ENCODE measurements at regions not wholly inside any gene's neighbourhood (a gene's known extent, or its start where the extent isn't known, plus 50 kb on each side); places are given as distances from the start of the nearest gene placed in this dataset.

- ATAC-seq (replicated peaks in 1 of 2) (no peak), DNase-seq (no peak)
- H3K9me3 Mint-ChIP-seq = peaks cover 1 to 3% of the 10 kb centered on the region in 2 donors
- no peaks in the 10 kb centered on the region for H3K4me1 Mint-ChIP-seq (ENCODE audit: low read depth)
- H3K36me3 Mint-ChIP-seq (ENCODE audit: insufficient read depth in 2 of 2) = no peaks in the 10 kb centered on the region
- H3K27ac Mint-ChIP-seq = no peak overlapping the region
- H3K27me3 Mint-ChIP-seq (ENCODE audit: low read depth) = no peaks in the 10 kb centered on the region
- H3K4me3 Mint-ChIP-seq = no peak overlapping the region
These were observed 524.0 kb upstream of the KCND2 start for GRCh38 chr7:119748991-119749390.

GRCh38 chr7:119756687-119757086 is 516.3 kb upstream of the KCND2 start:
- Mint-ChIP-seq H3K4me1 (ENCODE audit: low read depth) (no peaks in the 10 kb centered on the region), H3K36me3 (ENCODE audit: insufficient read depth in 2 of 2) (no peaks in the 10 kb centered on the region), H3K4me3 (no peak overlapping the region), H3K27ac (no peak overlapping the region), H3K27me3 (ENCODE audit: low read depth) (no peaks in the 10 kb centered on the region), H3K9me3 (peaks cover 2 to 7% of the 10 kb centered on the region in 2 donors)
- ATAC-seq (replicated peaks in 1 of 2) = no peak
- no peak for DNase-seq

GRCh38 chr7:119758254-119758653 is 514.7 kb upstream of the KCND2 start:
- DNase-seq (no peak), ATAC-seq (replicated peaks in 1 of 2) (no peak)
- Mint-ChIP-seq H3K4me1 (ENCODE audit: low read depth) (no peaks in the 10 kb centered on the region), H3K27ac (no peak overlapping the region), H3K27me3 (ENCODE audit: low read depth) (no peaks in the 10 kb centered on the region), H3K4me3 (no peak overlapping the region), H3K9me3 (peaks cover 2 to 6% of the 10 kb centered on the region in 2 donors), H3K36me3 (ENCODE audit: insufficient read depth in 2 of 2) (no peaks in the 10 kb centered on the region)

- Mint-ChIP-seq H3K36me3 (ENCODE audit: insufficient read depth in 2 of 2) (no peaks in the 10 kb centered on the region), H3K9me3 (peaks cover 4% of the 10 kb centered on the region in 2 donors), H3K4me3 (no peak overlapping the region), H3K4me1 (ENCODE audit: low read depth) (no peaks in the 10 kb centered on the region), H3K27me3 (ENCODE audit: low read depth) (no peaks in the 10 kb centered on the region), H3K27ac (no peak overlapping the region)
- DNase-seq (no peak), ATAC-seq (replicated peaks in 1 of 2) (no peak)
These were observed 511.2 kb upstream of the KCND2 start for GRCh38 chr7:119761776-119762175.

- no peak overlapping the region for H3K4me3 Mint-ChIP-seq
- H3K27ac Mint-ChIP-seq = no peak overlapping the region
- H3K9me3 Mint-ChIP-seq = peaks cover 3 to 5% of the 10 kb centered on the region in 2 donors
- H3K4me1 Mint-ChIP-seq (ENCODE audit: low read depth) = no peaks in the 10 kb centered on the region
- ATAC-seq (replicated peaks in 1 of 2) (no peak), DNase-seq (no peak)
- no peaks in the 10 kb centered on the region for H3K36me3 Mint-ChIP-seq (ENCODE audit: insufficient read depth in 2 of 2)
- H3K27me3 Mint-ChIP-seq (ENCODE audit: low read depth) = no peaks in the 10 kb centered on the region
These were observed 490.7 kb upstream of the KCND2 start for GRCh38 chr7:119782286-119782685.

- DNase-seq = no peak
- no peaks in the 10 kb centered on the region for H3K27me3 Mint-ChIP-seq (ENCODE audit: low read depth)
- no peaks in the 10 kb centered on the region for H3K4me1 Mint-ChIP-seq (ENCODE audit: low read depth)
- no peaks in the 10 kb centered on the region for H3K36me3 Mint-ChIP-seq (ENCODE audit: insufficient read depth in 2 of 2)
- H3K4me3 Mint-ChIP-seq = no peak overlapping the region
- peaks cover 3 to 5% of the 10 kb centered on the region in 2 donors for H3K9me3 Mint-ChIP-seq
- no peak overlapping the region for H3K27ac Mint-ChIP-seq
- ATAC-seq (replicated peaks in 1 of 2) = no peak
These were observed 489.2 kb upstream of the KCND2 start for GRCh38 chr7:119783799-119784198.

GRCh38 chr7:119802147-119802546 is 470.8 kb upstream of the KCND2 start:
- no peaks in the 10 kb centered on the region for H3K36me3 Mint-ChIP-seq (ENCODE audit: insufficient read depth in 2 of 2)
- H3K27ac Mint-ChIP-seq = no peak overlapping the region
- no peak for ATAC-seq (replicated peaks in 1 of 2)
- no peak for DNase-seq
- no peaks in the 10 kb centered on the region for H3K4me1 Mint-ChIP-seq (ENCODE audit: low read depth)
- H3K27me3 Mint-ChIP-seq (ENCODE audit: low read depth) = no peaks in the 10 kb centered on the region
- no peaks in the 10 kb centered on the region for H3K9me3 Mint-ChIP-seq
- no peak overlapping the region for H3K4me3 Mint-ChIP-seq

GRCh38 chr7:119825091-119825655 is 447.8 kb upstream of the KCND2 start:
- Mint-ChIP-seq H3K4me3 (no peak overlapping the region), H3K4me1 (ENCODE audit: low read depth) (no peaks in the 10 kb centered on the region), H3K36me3 (ENCODE audit: insufficient read depth in 2 of 2) (no peaks in the 10 kb centered on the region), H3K27ac (no peak overlapping the region), H3K9me3 (peaks cover 0 to 3% of the 10 kb centered on the region in 2 donors), H3K27me3 (ENCODE audit: low read depth) (no peaks in the 10 kb centered on the region)
- ATAC-seq (replicated peaks in 1 of 2) (no peak), DNase-seq (no peak)

GRCh38 chr7:119826547-119826946 is 446.4 kb upstream of the KCND2 start:
- peaks cover 0 to 2% of the 10 kb centered on the region in 2 donors for H3K9me3 Mint-ChIP-seq
- DNase-seq = no peak
- H3K4me3 Mint-ChIP-seq = no peak overlapping the region
- no peak overlapping the region for H3K27ac Mint-ChIP-seq
- no peaks in the 10 kb centered on the region for H3K4me1 Mint-ChIP-seq (ENCODE audit: low read depth)
- ATAC-seq (replicated peaks in 1 of 2) = no peak
- no peaks in the 10 kb centered on the region for H3K36me3 Mint-ChIP-seq (ENCODE audit: insufficient read depth in 2 of 2)
- no peaks in the 10 kb centered on the region for H3K27me3 Mint-ChIP-seq (ENCODE audit: low read depth)

GRCh38 chr7:119838444-119838843 is 434.5 kb upstream of the KCND2 start:
- ATAC-seq (replicated peaks in 1 of 2) = no peak
- DNase-seq = no peak
- Mint-ChIP-seq H3K36me3 (ENCODE audit: insufficient read depth in 2 of 2) (no peaks in the 10 kb centered on the region), H3K4me3 (no peak overlapping the region), H3K4me1 (ENCODE audit: low read depth) (no peaks in the 10 kb centered on the region), H3K27ac (no peak overlapping the region), H3K27me3 (ENCODE audit: low read depth) (no peaks in the 10 kb centered on the region), H3K9me3 (peaks cover 9 to 10% of the 10 kb centered on the region in 2 donors)

- no peak for ATAC-seq (replicated peaks in 1 of 2)
- Mint-ChIP-seq H3K9me3 (peaks cover 17 to 19% of the 10 kb centered on the region in 2 donors), H3K27ac (no peak overlapping the region), H3K4me1 (ENCODE audit: low read depth) (no peaks in the 10 kb centered on the region), H3K27me3 (ENCODE audit: low read depth) (no peaks in the 10 kb centered on the region), H3K4me3 (no peak overlapping the region), H3K36me3 (ENCODE audit: insufficient read depth in 2 of 2) (no peaks in the 10 kb centered on the region)
- DNase-seq = no peak
These were observed 430.6 kb upstream of the KCND2 start for GRCh38 chr7:119842337-119842736.

GRCh38 chr7:119842786-119843185 is 430.2 kb upstream of the KCND2 start:
- Mint-ChIP-seq H3K36me3 (ENCODE audit: insufficient read depth in 2 of 2) (no peaks in the 10 kb centered on the region), H3K4me1 (ENCODE audit: low read depth) (no peaks in the 10 kb centered on the region), H3K4me3 (no peak overlapping the region), H3K27ac (no peak overlapping the region), H3K27me3 (ENCODE audit: low read depth) (no peaks in the 10 kb centered on the region), H3K9me3 (peaks cover 17% of the 10 kb centered on the region in 2 donors)
- DNase-seq = no peak
- ATAC-seq (replicated peaks in 1 of 2) = no peak

GRCh38 chr7:119861385-119861784 is 411.6 kb upstream of the KCND2 start:
- no peak for DNase-seq
- Mint-ChIP-seq H3K27me3 (ENCODE audit: low read depth) (no peaks in the 10 kb centered on the region), H3K27ac (no peak overlapping the region), H3K36me3 (ENCODE audit: insufficient read depth in 2 of 2) (peaks cover 0 to 2% of the 10 kb centered on the region in 2 donors), H3K4me3 (no peak overlapping the region), H3K9me3 (peaks cover 11 to 12% of the 10 kb centered on the region in 2 donors), H3K4me1 (ENCODE audit: low read depth) (no peaks in the 10 kb centered on the region)
- ATAC-seq (replicated peaks in 1 of 2) = no peak

GRCh38 chr7:119868387-119868786 is 404.6 kb upstream of the KCND2 start:
- Mint-ChIP-seq H3K4me1 (ENCODE audit: low read depth) (no peaks in the 10 kb centered on the region), H3K36me3 (ENCODE audit: insufficient read depth in 2 of 2) (no peaks in the 10 kb centered on the region), H3K4me3 (no peak overlapping the region), H3K27ac (no peak overlapping the region), H3K27me3 (ENCODE audit: low read depth) (no peaks in the 10 kb centered on the region), H3K9me3 (peaks cover 0 to 4% of the 10 kb centered on the region in 2 donors)
- no peak for ATAC-seq (replicated peaks in 1 of 2)
- DNase-seq = no peak

All from activated T-cell treated with anti-CD3 and anti-CD28 coated beads, Interleukin-2, amount 50 U/mL, for 72 hours (primary cell).